Activated CD8-positive, alpha-beta memory T cell treated with anti-CD3 and anti-CD28 coated beads, Interleukin-2, amount 10 ng/mL, durations not matched to agents 7 days and 5 days (primary cell): ENCODE measurements at regions not wholly inside any gene's neighbourhood (a gene's known extent, or its start where the extent isn't known, plus 50 kb on each side); places are given as distances from the start of the nearest gene placed in this dataset.
A peak's percentile ranks its signal among the peaks of the same experiment; 100 is the strongest.

Experiments
- ATAC-seq: fragments of 150-1000 bp; cut with Tn5 transposase; one replicate; pipeline ENCODE4 v1.10.0; 2021; ENCODE audit warnings: moderate library complexity
- CTCF ChIA-PET: fragments of 350-600 bp; sonication (Branson Sonifier 250); formaldehyde crosslinking; loops from one replicate; lab custom pipeline; 2021; ENCODE audit warnings: antibody characterized with exemption; lab: Charles Lee
- DNase-seq: peaks from one replicate; pipeline ENCODE4 v3.0.0-alpha.2; 2020
- H3K27ac Mint-ChIP-seq: one replicate; pipeline ENCODE4 v1.8.0; 2021; ENCODE audit warnings: mild to moderate bottlenecking, mixed read lengths
- H3K27me3 Mint-ChIP-seq: one replicate; pipeline ENCODE4 v1.8.0; 2021; ENCODE audit warnings: mixed read lengths
- H3K36me3 Mint-ChIP-seq: one replicate; pipeline ENCODE4 v1.8.0; 2021; ENCODE audit warnings: mild to moderate bottlenecking, mixed read lengths
- H3K4me1 Mint-ChIP-seq: one replicate; pipeline ENCODE4 v1.8.0; 2021; ENCODE audit warnings: mixed read lengths
- H3K4me3 Mint-ChIP-seq: one replicate; pipeline ENCODE4 v1.8.0; 2021; ENCODE audit warnings: mild to moderate bottlenecking, moderate library complexity, mixed read lengths
- H3K9me3 Mint-ChIP-seq: one replicate; pipeline ENCODE4 v1.8.0; 2022; ENCODE audit warnings: low read depth, mixed read lengths

- no peaks in the 10 kb centered on the region for H3K9me3 Mint-ChIP-seq
- CTCF ChIA-PET, result interaction anchor here (1.3 kb wide), 1 partner anchor 410 kb away, joined by 4 read pairs; no protein-coding TSS in a partner anchor
Observed at GRCh38 chr3:72412340-72412956, 435.8 kb downstream of the SHQ1 start.

GRCh38 chr3:72411843-72412242 lies 436.4 kb downstream of the SHQ1 start:
- H3K27ac Mint-ChIP-seq, result no peak overlapping the region
- H3K9me3 Mint-ChIP-seq, result no peaks in the 10 kb centered on the region
- CTCF ChIA-PET, result interaction anchor here (1.3 kb wide), 1 partner anchor 410 kb away, joined by 4 read pairs; no protein-coding TSS in a partner anchor
- peaks cover 59% of the 10 kb centered on the region for H3K4me1 Mint-ChIP-seq
- no peak overlapping the region for H3K4me3 Mint-ChIP-seq
- H3K27me3 Mint-ChIP-seq, result no peaks in the 10 kb centered on the region
- ATAC-seq (no peak), DNase-seq (no peak)
- peaks cover 17% of the 10 kb centered on the region for H3K36me3 Mint-ChIP-seq

More at GRCh38 chr3:72412340-72412956, 435.8 kb downstream of the SHQ1 start:
- H3K4me3 Mint-ChIP-seq, result no peak overlapping the region
- no peak overlapping the region for H3K27ac Mint-ChIP-seq
- peaks cover 58% of the 10 kb centered on the region for H3K4me1 Mint-ChIP-seq
- DNase-seq (no peak), ATAC-seq (no peak)
- no peaks in the 10 kb centered on the region for H3K27me3 Mint-ChIP-seq
- H3K36me3 Mint-ChIP-seq, result peaks cover 17% of the 10 kb centered on the region

GRCh38 chr3:72411126-72411525 lies 437.1 kb downstream of the SHQ1 start:
- Mint-ChIP-seq H3K9me3 (no peaks in the 10 kb centered on the region), H3K4me3 (no peak overlapping the region), H3K27ac (no peak overlapping the region), H3K27me3 (no peaks in the 10 kb centered on the region), H3K4me1 (peaks cover 59% of the 10 kb centered on the region), H3K36me3 (peaks cover 12% of the 10 kb centered on the region)
- ATAC-seq (no peak), DNase-seq (no peak)
- CTCF ChIA-PET, result interaction anchor here (1.3 kb wide), 1 partner anchor 411 kb away, joined by 4 read pairs; no protein-coding TSS in a partner anchor

- Mint-ChIP-seq H3K36me3 (peaks cover 12% of the 10 kb centered on the region), H3K27me3 (no peaks in the 10 kb centered on the region), H3K27ac (no peak overlapping the region), H3K4me3 (no peak overlapping the region), H3K4me1 (peaks cover 65% of the 10 kb centered on the region), H3K9me3 (no peaks in the 10 kb centered on the region)
- CTCF ChIA-PET, result no interaction called here
- ATAC-seq (peak; percentile 30), DNase-seq (no peak)
Observed at GRCh38 chr3:72408983-72409779, 439.1 kb downstream of the SHQ1 start.

- ATAC-seq (no peak), DNase-seq (no peak)
- H3K9me3 Mint-ChIP-seq, result no peaks in the 10 kb centered on the region
- no peak overlapping the region for H3K4me3 Mint-ChIP-seq
- H3K27me3 Mint-ChIP-seq, result no peaks in the 10 kb centered on the region
- CTCF ChIA-PET, result interaction anchor here (1.2 kb wide), 1 partner anchor 60 kb away, joined by 3 read pairs; no protein-coding TSS in a partner anchor
- peaks cover 59% of the 10 kb centered on the region for H3K4me1 Mint-ChIP-seq
- H3K36me3 Mint-ChIP-seq, result peaks cover 9% of the 10 kb centered on the region
- no peak overlapping the region for H3K27ac Mint-ChIP-seq
Observed at GRCh38 chr3:72407766-72408165, 440.5 kb downstream of the SHQ1 start.

- ATAC-seq, result no peak
- H3K36me3 Mint-ChIP-seq, result peaks cover 16% of the 10 kb centered on the region
- CTCF ChIA-PET, result no interaction called here
- H3K27me3 Mint-ChIP-seq, result no peaks in the 10 kb centered on the region
- H3K9me3 Mint-ChIP-seq, result no peaks in the 10 kb centered on the region
- peaks cover 43% of the 10 kb centered on the region for H3K4me1 Mint-ChIP-seq
- DNase-seq, result no peak
- no peak overlapping the region for H3K4me3 Mint-ChIP-seq
- no peak overlapping the region for H3K27ac Mint-ChIP-seq
Observed at GRCh38 chr3:72405943-72406566, 442.2 kb downstream of the SHQ1 start.

- ATAC-seq (no peak), DNase-seq (no peak)
- no peak overlapping the region for H3K4me3 Mint-ChIP-seq
- H3K4me1 Mint-ChIP-seq, result peaks cover 24% of the 10 kb centered on the region
- peaks cover 21% of the 10 kb centered on the region for H3K36me3 Mint-ChIP-seq
- H3K27ac Mint-ChIP-seq, result no peak overlapping the region
- H3K27me3 Mint-ChIP-seq, result no peaks in the 10 kb centered on the region
- CTCF ChIA-PET, result no interaction called here
- H3K9me3 Mint-ChIP-seq, result no peaks in the 10 kb centered on the region
Observed at GRCh38 chr3:72401005-72401545, 447.2 kb downstream of the SHQ1 start.

- Mint-ChIP-seq H3K4me1 (peaks cover 18% of the 10 kb centered on the region), H3K27me3 (no peaks in the 10 kb centered on the region), H3K36me3 (peaks cover 16% of the 10 kb centered on the region), H3K4me3 (no peak overlapping the region), H3K9me3 (no peaks in the 10 kb centered on the region), H3K27ac (no peak overlapping the region)
- CTCF ChIA-PET, result no interaction called here
- ATAC-seq (no peak), DNase-seq (no peak)
Observed at GRCh38 chr3:72398781-72399180, 449.5 kb downstream of the SHQ1 start.

GRCh38 chr3:72397586-72397985 lies 450.7 kb downstream of the SHQ1 start:
- H3K4me1 Mint-ChIP-seq, result peaks cover 25% of the 10 kb centered on the region
- H3K9me3 Mint-ChIP-seq, result no peaks in the 10 kb centered on the region
- no peak for ATAC-seq
- no peak overlapping the region for H3K27ac Mint-ChIP-seq
- DNase-seq, result no peak
- H3K27me3 Mint-ChIP-seq, result no peaks in the 10 kb centered on the region
- H3K4me3 Mint-ChIP-seq, result no peak overlapping the region
- peaks cover 13% of the 10 kb centered on the region for H3K36me3 Mint-ChIP-seq
- CTCF ChIA-PET, result no interaction called here

GRCh38 chr3:72396899-72397298 lies 451.3 kb downstream of the SHQ1 start:
- CTCF ChIA-PET, result no interaction called here
- Mint-ChIP-seq H3K27me3 (no peaks in the 10 kb centered on the region), H3K9me3 (no peaks in the 10 kb centered on the region), H3K36me3 (peaks cover 11% of the 10 kb centered on the region), H3K27ac (no peak overlapping the region), H3K4me3 (no peak overlapping the region), H3K4me1 (peaks cover 25% of the 10 kb centered on the region)
- DNase-seq (no peak), ATAC-seq (no peak)

GRCh38 chr3:72395776-72396311 lies 452.4 kb downstream of the SHQ1 start:
- Mint-ChIP-seq H3K4me1 (peaks cover 23% of the 10 kb centered on the region), H3K27me3 (no peaks in the 10 kb centered on the region), H3K27ac (no peak overlapping the region), H3K9me3 (no peaks in the 10 kb centered on the region), H3K4me3 (no peak overlapping the region), H3K36me3 (peaks cover 6% of the 10 kb centered on the region)
- ATAC-seq, result no peak
- DNase-seq, result no peak
- CTCF ChIA-PET, result no interaction called here

- Mint-ChIP-seq H3K9me3 (no peaks in the 10 kb centered on the region), H3K27me3 (no peaks in the 10 kb centered on the region), H3K4me3 (no peak overlapping the region), H3K27ac (no peak overlapping the region), H3K4me1 (peaks cover 16% of the 10 kb centered on the region), H3K36me3 (no peaks in the 10 kb centered on the region)
- DNase-seq (no peak), ATAC-seq (no peak)
- CTCF ChIA-PET, result no interaction called here
Observed at GRCh38 chr3:72393455-72393854, 454.8 kb downstream of the SHQ1 start.

- CTCF ChIA-PET, result interaction anchor here (0.6 kb wide), 1 partner anchor 149 kb away, joined by 4 read pairs; no protein-coding TSS in a partner anchor
- Mint-ChIP-seq H3K4me3 (no peak overlapping the region), H3K36me3 (no peaks in the 10 kb centered on the region), H3K4me1 (peaks cover 12% of the 10 kb centered on the region), H3K27ac (no peak overlapping the region), H3K27me3 (no peaks in the 10 kb centered on the region), H3K9me3 (no peaks in the 10 kb centered on the region)
- DNase-seq, result no peak
- ATAC-seq, result no peak
Observed at GRCh38 chr3:72391659-72392058, 456.6 kb downstream of the SHQ1 start.
